ENCODE measurements at regions not wholly inside any gene's neighbourhood (a gene's known extent, or its start where the extent isn't known, plus 50 kb on each side); places are given as distances from the start of the nearest gene placed in this dataset.
"Not testable (repeated sequence)": the region's sequence is repeated elsewhere in the genome, so short reads cannot be mapped to it uniquely, and the experiment has no call there.

DNA sequence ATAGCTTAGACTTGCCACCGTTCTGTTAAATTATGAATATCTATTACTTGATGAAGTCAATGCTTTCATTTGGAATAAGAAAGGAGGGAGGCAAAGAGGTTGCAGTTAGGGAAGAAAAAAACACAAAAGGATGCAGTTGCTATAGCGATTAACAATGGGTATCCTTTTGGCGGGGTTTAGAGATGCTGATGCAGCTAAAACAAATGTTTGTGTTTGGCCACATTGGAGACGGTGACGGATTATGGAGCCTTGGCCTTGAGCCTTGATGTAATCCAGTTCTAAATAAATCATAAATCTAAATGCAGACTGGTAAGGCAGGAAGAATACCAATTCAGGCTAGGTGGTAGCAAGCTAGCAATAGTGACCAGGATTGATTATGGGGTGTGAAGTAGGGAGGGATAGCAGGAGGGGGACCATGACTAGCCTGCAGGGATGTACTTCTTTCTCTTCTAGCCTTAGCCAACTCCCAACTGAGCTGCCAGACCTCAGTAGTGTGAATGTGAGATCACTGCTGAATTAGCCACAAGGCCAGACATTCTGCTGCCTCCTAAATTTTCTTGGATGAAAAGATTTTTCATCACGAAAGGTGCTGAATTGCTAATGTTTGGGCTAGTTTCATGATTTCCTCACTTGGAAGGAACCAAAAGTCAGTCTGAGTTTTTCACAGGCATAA, 160.3 kb downstream of the TLR4 start:
- no peak for ATAC-seq

DNA sequence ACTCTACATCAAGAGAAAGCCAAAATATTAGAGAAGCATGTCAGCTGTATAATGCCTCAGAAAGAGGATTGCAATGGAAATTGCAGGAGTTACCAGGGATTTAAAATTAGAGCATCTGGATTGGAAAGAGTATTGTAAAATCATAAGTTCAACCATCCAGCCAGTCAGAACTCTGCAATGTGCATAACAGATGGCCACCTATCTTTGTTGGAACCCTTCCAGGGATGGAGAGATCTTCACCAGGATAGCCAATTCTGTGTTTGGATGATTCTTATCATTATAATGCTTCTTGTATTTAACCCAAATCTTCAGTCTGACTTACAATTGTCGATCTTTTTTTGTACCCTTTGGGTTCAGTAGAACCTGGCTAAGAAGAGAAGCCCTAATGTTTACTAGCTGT, 164.4 kb downstream of the TLR4 start:
- ATAC-seq: no peak

DNA sequence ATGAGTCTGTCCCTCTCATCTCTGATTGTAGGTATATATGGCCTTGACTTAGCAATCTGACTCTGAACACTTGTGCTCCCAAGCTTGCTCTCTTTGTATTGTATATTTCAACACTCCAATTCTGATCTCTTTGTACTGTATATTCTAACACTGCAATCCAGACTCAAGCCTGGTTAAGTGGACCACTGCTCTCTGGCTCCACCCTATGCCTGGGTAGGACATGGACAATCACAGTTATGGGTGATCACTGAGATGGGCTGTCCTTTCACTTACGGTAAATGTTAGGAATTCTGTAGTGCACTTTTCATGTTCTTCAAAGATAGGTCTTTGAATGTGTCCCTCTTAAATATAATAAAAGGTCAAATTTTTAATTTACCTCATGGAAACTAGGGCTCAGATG, 165.1 kb downstream of the TLR4 start:
- no peak for ATAC-seq

DNA sequence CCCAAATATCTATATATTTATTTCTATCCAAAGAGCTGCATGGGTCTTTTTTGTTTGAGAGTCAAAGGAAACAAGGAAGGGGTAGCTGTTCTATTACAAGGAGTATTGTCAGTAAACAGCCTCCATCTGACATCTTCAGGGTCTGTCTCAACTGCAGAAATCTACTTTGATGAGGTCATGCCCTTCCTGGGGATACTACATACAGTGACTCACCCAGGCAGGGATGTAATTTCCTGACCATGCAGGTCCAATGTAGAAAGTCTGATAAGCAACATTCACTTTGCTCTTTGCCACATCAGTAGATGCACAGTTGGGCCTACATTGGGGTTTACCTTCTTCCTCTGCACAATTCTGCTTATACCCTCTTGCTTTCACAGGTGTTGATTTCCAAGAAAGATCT, 165.5 kb downstream of the TLR4 start:
- ATAC-seq: no peak

DNA sequence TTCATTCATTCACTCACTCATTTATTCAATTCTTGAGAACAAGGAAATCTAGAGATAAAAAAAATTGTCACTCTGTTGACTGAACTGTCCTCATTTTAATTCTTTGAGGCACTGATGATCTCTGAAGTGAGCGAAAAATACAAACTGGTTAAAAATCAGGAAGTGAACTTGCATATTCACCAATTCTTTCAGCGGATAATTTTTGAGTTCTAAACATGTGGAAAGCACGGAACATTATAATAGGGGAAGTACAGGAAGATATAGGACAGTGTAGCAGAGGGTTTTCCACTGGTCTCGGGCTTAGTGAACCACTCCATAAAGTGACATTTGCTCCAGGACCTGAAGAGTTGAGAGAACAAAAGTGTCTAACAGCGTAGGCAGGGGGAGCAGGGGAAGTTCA, 169.5 kb downstream of the TLR4 start:
- no peak for ATAC-seq

DNA sequence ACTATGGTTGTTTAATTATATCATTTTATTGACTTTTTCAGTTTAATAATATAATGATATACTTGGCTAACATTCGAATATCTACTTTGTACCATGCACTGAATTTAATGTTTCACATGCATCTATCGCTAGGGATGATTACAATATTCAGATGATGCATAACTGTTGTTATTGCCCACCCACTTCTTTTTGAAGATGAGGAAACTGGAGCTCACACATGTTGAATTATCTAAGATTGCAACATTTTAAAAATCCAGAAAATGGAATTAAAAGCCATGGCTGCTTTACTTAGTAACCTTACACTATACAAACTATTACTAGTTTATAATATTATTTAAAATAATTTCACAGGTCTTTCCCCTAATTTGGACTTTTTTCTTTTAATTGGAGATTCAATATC, 171.7 kb downstream of the TLR4 start:
- no peak for ATAC-seq

DNA sequence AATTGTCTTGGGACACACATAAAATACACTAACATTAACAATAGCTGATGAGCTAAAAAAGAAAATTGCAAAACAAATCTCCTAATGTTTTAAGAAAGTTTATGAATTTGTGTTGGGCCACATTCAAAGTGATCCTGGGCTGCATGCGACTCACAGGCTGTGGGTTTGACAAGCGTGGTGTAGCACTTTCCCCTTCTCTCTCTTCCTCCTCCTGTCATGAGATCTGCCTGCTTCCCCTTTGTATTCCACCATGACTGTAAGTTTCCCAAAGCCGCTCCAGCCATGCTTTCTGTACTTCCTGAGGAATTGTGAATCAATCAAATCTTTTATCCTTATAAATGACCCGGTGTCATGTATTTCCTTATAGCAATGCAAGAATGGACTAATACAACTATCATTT, 178.0 kb downstream of the TLR4 start:
- no peak for ATAC-seq

DNA sequence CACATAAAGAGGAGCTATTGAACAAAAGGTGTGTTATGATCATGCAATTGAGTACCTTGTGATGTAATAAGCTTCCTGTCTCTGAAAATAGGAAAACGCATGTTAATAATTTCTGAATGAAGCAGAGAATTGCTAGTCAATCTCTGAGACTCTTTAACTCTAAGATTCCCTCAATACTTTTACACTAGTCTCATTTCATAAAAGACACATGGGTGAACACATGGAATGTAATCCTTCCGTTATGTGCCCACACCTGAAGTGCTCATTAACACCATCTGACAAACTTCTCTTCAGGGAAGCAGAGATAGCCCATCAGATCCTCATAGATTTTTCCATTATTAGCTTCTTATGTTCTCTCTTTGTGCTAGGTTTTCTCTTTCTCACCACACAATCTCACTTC, 182.4 kb downstream of the TLR4 start:
- no peak for ATAC-seq

DNA sequence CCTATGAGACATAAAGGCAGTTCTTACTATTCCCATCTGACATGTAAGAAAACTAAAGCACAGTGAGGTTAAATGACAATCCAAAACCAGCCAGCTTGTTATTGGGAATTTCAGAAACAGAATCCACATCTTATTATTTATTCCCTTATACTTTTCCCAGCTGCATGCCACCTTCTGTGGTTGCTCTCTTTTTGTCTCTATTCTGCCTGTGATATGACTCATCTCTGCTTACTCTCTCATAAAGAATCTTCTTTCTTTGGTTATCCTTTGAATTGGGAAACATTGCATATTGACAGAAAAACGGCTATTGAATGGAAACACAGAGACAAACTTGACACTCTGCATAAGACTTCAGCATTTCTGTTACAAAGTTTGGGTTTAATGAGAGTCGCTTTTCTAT, 183.2 kb downstream of the TLR4 start:
- ATAC-seq: no peak

DNA sequence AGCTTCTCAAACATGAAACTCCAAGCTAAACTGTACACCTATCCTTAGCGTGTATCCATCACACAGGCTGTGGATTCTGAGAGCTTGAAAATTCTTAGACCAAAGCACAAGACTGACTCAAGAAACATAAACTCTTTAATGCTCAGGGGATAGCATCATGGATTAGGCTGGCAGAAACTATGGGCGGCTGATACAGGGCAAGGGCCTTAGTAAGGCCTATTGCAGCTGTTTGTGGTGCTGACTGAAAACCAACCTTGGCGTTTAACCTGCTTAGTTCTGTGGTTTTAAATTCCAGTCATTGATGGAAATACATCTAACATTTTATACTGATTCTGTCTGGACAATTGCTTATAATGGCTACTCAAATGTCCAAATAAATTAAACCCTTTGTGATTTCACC, 183.7 kb downstream of the TLR4 start:
- ATAC-seq: no peak

DNA sequence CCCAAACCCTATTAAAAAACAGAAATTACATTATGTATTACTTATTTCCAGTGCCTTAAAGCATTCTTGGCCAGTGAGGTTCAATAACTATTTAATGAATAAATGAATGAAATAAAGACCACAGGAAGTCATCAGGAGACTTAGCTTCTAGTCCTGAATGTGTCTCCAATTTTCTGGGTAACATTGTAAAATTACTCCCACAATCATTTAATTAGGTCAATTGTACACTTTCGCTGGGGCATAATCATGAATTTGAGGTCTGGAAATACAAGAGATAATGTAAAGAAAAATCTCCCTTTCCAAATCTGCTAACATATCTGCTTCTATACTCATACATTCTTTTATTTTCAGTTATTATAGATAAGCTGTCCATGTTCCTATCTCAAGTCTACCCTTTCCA, 199.2 kb downstream of the TLR4 start:
- ATAC-seq: no peak

DNA sequence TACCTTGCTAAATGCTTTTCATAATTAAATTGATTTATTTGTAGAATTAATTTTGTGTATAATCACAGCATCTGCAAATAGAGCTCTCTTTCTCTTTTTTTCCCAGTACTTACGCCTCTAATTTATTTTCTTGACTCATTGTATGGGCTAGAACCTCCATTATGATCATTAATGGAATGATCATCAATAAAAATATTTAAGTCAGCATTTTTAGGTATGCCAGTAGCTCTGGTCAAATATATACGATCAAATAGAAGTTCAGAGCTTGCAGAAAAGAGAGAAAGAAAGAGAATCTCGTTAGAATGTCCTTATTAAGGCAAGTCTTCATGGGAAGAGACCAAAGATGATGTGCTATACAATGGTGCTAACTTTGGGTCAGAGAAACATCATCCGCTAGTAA, 202.6 kb downstream of the TLR4 start:
- ATAC-seq: no peak

DNA sequence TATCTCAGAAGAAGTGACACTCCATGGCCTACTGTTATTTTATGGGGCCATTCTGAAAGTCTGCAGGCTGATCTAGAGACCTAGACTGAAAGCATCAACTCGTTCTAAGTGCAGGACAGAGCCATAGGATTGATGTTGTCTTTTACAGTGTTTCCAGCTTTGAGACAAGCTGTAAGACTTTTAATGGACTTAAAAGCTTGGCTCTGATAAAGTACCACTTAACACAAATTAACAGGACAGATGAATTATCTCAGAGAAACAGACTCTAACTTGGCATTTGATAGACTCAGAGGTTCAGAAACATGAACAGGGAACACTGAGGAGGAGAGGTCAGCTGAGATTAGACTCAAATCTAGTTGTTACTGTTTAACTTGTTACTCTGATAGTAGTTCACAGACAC, 203.2 kb downstream of the TLR4 start:
- no peak for ATAC-seq

DNA sequence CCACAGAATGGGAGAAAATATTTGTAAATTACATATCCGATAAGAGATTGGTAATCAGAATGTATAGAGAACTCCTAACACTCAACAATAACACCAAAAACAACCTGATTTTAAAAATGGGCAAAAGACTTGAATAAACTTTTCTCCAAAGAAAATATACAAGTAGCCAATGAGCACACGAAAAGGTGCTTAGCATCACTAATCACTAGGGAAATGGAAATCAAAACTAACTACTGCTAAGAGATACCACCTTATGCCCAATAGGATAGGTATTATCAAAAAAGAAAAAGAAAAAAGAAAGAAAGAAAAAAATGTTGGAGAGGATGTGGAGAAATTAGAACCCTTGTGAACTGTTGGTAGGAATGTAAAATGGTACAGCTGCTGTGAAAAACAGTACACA, 212.1 kb downstream of the TLR4 start:
- ATAC-seq: no peak

DNA sequence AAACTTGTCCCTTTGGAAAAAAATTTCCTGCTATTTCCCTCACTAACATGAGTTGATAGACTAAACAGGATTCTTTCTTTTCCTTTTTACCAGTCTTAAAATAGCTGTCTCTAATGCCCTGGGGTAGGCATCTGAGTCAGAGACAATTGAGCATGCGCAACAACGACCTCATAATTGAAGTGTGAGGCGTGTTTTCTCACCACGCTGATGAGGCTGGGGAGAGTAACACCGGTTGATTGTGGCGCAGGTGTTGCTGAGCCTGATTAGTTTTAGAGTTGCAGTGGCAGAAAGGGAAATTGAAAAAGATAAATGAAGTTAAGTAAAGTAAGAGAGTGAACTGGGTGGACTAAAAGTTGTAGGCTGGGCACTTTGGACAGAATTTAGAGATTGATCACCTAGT, 213.7 kb downstream of the TLR4 start:
- ATAC-seq: no peak

DNA sequence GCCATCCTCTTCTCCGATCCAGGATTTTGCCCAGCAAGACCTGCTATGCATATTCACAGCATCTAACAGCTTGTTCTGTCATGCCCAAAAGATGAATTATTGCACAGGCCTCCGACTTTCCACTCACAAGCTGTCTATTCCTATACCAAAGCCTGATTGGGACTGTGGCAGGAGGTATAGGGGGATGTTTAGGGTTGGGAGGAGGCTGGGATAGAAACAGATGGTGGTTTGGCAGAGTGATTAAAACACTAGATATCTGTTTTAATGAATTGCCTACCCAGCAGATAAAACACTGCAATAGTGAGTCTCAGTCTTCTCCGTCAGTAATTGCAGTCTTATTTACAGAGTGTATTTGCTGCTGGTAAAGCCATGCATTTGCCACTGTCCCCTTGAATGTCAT, 215.3 kb downstream of the TLR4 start:
- no peak for ATAC-seq

DNA sequence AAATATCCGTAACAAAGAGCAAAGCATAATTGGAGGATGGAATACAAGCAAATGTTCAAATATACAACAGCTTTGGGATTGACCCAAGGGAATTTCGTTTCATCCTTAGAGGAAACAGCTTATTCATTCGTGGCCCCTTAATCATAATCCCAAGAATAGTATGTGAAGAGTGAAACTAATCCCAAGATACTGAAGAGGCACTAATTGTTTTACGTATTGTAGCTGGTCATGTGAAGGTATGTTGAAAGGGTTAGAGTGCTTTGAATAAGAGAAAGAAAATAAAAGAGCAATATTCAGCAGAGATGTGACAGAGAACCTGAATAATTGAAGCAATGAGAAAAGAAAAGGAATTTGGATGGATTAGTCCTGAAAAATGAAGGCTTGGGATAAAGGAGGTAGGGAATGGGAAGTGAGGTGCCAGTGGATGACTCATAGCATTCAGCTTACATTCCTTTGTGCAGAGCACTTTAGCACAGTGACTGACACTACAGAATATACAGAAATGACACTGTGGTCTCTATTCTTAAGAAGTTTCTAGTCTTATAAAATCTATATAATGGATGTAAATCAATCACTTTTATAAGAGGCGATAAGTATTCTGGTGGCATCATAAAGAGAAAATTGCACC, 221.9 kb downstream of the TLR4 start:
- ATAC-seq: no peak

DNA sequence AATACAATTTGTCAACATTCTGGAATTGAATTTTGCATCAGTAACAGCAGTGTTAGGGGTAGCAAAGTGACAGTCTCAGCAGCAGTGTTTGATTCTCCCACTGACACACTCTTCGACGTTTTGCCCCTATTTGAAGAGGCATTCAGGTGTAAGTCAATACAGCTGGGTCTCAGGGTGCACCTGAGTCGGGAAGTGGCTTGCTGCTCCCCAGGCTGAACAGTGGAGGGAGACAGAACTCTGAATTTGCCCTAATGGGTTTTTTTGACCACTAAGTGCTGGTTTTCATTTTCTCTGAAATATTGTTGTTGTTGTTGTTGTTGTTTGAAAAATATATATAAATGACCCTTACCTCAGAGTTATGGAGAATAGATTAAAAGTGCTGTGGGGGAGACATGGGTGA, 223.2 kb downstream of the TLR4 start:
- no peak for ATAC-seq

DNA sequence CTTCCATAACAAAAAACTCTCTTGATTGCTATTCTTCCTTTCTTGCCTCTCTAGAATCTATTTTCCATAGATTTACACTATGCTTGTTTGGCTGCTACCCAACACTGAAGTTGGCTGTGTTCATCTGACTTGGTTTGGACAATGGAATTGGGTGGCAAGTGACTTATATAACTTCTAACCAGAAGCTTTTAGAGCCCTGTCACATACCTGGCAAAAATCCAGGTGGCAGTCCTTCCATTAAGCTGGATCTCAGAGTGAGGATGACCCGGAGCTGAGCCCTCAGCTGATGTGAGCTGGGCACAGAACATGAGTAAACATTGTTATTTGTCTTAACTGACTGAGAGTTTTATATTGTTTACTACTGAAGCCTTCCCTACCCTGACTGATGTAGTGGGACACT, 225.7 kb downstream of the TLR4 start:
- no peak for ATAC-seq

DNA sequence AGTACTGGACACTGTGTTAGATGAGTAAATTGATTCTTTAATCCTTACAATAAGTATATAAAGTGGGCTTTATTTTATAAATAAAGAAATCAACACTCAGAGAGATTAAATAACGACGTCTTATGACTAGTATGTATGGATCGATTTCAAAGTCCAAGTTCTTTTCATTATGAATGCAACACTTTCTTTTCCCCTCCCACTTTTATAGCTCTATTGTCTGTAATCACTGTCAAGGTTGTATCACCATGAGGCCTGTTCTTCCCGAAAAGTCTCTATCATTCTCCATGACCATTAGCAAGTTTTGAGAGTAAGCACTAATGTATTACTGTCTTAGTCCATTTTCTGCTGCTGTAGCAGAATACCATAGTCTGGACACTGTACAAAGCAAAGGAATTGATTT, 228.4 kb downstream of the TLR4 start:
- ATAC-seq: no peak

DNA sequence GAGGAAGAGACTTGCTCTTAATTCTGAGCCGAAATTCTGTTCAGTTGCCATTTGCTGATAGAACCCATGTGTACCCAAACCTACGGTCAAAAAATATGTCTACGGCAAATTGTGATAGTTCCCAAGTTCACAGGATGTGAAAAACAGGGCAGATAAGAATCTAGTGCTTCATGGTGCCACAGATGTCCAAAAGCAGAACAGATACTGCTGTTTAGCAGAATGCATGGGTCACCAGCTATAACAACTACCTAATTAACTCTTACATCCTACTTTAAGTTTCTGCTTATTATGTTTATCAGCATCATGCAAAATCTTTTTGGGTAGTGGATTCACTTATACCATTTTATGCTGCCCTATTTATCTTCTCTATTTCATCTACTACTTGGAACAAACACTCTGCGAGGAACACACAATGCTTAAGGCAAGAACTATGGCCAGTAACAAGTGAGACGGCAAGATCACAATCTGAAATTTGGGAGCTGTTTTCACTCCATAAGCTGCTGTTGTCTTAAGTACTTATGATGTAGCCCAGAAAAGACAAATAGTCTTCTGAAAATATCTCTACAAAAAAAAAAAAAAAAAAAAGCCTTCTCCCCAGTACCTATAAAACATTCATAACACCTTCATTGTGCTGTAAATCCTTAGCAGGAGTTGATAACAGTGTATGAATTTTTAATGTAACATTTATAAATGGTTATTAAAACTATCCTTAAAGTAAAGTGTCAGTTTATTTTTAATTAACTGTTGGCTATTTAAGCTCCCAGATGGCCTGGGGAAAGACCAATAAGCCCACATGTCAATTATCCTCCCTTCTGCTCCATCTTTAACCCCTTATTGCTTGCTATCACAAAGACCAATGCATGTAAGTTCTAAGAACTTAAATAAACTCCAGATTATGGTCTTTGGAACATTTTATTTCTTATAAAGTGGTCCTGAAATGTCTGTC, 232.3 kb downstream of the TLR4 start:
- ATAC-seq: no peak

DNA sequence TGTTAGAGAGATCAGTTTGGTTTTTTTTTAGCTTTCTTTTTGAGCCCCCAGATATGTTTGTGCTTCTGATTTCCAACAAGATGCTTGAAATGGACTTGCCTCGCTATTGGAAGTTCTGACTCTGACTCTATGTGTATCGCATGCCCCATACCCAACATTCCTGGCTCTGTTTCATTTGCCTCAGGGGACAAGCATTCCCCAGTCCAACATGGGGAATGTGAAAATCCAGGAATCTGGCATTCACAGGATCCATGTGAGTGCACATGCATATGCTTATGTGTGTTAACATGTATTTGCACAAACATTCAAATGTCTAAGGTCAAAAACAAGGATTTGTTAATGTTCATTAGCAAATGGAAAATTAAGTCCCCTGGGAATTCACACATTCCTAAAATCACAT, 233.9 kb downstream of the TLR4 start:
- no peak for ATAC-seq

DNA sequence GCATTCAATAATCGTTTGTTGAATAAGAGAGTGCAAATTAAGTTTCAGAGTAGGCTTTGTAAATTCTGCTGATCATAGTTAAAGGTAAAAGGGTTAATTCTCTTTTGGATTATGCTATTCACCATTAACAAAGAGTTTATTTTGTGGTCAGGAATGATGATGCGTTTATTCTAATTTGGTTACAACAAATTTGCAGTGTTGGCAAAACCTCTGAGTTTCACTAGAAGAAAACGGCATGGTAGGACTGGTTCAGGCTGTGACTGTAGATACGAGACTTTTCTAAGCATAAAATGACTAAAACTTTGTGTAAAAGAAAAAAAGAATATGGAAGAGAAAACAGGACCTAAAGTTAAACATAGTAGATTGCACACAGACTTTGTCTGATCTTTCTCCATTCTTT, 234.7 kb downstream of the TLR4 start:
- ATAC-seq: no peak

DNA sequence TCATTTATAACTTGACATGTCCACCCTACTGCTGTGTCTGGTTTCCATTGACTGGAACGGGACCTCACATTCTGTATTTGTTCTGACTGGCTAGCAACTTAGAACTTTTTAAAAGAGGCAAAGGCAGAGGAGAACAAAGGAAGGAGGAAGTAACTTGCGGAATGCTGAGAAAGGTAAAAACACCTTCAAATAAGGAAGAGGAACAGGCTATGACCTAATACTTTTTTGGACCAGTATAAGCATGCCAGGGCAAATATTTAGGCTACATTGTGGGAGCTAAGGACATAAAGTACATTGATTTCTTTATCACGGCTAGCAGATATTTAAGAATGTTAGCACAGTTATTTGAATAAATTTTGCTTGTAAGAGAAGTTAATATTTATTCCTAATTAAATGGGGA, 240.5 kb downstream of the TLR4 start:
- not testable (repeated sequence) for ATAC-seq

Measured in esophagus mucosa (tissue), 1 donor.